ENCODE measurements at regions not wholly inside any gene's neighbourhood (a gene's known extent, or its start where the extent isn't known, plus 50 kb on each side); places are given as distances from the start of the nearest gene placed in this dataset.

DNA sequence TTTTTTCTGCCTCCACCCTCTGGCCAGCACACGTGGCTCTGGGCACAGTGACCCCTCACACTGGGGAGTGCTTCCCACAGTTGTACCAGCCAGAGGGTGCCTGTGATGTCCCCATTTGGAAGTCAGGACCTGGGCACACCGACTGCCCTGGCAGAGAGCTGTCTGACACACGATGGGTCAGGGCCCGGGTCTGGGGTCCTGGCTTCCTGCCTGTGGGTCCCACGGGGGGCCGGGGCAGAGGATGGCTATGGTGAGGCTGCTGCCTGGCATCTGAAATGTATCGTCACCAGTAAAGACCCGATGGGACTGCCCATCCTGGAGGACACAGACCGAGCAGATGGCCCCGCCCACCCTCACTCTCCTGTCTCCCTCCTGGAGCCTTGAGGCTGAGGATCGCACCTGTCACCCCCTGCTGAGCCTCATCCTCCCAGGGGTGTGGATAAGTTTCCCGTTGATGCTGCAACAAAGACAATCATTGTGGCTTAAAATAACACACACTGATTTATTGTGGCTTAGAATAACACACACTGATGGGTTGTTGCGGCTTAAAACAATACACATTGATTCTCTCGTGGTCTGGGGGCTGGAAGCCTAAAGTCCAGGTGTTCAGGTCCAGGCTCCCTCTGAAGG, 88.8 kb upstream of the TTC34 start:
- no peak for DNase-seq

GRCh38 chr1:2891923-2892448, 90.5 kb upstream of the TTC34 start:
- DNase-seq = no peak

DNA sequence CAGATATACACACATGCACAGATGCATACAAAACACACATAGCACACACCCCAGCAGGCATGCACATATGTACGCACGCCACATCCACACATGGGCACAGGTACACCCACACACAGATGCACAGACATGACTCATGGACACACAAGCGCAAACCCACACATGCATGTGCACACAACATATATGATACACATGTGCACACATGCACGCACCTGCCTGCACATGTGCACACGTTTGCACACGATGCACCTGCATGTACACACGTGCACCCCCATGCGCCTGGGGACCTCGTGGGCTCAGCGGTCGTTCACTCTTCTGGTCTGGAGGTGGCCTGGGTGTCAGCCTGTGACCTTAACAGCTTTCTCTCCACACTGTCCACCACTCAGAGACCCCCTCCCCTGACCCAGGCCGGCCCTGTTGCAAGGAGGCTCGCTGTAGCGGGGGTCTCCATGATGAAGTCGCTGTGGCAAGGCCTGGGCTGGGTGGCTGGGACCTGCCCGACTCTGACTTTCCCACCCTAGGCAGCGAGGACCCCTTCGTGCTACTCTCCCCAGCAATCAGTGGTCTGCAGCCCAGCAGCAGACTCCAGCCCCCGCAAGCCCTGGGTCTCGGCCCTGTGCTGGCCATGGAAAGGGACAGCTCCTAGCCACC, 92.1 kb upstream of the TTC34 start:
- no peak for DNase-seq

GRCh38 chr1:2894381-2895041, 93.0 kb upstream of the TTC34 start:
- no peak for DNase-seq

DNA sequence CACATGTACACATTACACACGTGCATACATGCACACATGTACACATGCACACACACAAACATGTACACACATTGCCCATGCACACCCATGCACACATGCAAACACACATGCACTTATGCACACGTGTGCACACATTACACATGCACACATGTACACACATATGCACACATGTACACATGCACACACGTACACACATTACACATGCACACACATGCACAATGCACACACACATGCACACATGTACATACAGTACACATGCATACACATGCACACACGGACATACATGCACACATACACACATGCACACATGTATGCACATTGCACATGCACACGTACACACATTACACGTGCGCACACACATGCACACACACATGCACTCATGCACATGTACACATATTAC, 95.3 kb upstream of the TTC34 start:
- DNase-seq = no peak

GRCh38 chr1:2903226-2903625, 101.7 kb upstream of the TTC34 start:
- DNase-seq = no peak

GRCh38 chr1:2904191-2904590, 102.7 kb upstream of the TTC34 start:
- DNase-seq = no peak

GRCh38 chr1:2905356-2905755, 103.9 kb upstream of the TTC34 start:
- DNase-seq = no peak

DNA sequence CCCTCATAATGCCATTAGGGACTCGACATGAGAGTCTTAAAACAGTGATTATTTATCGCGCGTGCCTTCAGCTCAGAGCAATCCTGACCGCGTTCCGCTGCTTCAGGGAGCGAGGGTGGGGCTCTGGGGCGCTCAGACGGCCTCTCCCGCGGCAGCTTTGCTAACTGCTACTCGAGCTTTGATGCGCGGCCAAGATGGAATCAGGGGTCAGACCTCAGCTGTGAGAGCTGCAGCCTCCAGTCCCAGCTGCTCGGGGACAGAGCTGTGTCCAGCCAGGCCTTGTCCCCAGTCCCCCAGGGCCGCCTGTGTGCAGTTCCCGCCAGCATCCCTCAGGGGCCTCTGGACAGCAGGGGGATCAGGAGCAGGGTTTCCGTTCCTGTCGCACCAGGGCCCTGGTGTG, 104.6 kb upstream of the TTC34 start:
- peak; percentile 72 for DNase-seq

DNA sequence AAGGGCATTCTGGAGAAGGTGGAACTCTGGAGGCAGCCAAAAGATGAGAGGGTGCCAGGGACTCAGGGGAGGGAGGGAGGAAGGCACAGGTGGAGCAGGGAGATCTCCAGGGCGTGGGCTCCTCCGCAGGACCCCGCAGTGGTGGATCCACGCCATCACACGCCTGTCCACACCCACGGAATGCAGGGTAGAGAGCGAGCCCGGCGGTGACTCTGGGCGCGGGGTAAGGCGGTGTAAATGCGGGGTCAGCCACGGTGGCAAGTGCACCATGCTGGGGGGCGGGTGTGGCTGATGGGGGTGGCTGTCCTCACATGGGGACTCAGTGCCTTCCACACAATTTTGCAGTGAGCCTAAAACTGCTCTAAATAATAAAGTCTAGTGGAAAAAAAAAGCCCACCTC, 105.1 kb upstream of the TTC34 start:
- no peak for DNase-seq

DNA sequence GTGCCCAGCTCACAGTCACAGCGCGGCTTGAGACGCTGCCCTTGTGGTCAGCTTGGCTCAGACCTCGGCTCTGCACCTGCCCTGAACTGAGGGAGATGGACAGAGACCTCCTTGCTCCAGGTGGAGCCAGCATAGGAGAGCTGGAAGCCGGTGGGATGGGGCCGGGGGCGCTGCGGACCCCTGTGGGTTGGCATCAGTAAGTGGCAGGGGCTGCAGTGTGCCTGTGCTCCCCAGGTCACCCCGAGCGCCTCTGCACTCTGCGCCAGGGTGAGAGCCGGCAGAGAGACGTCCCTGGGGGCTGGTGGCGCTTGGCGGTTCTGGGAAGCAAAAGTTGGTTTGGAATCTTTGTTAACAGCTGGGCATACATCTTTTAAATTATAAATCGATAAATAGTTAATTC, 105.6 kb upstream of the TTC34 start:
- DNase-seq = no peak

- DNase-seq = no peak
These were observed 106.6 kb upstream of the TTC34 start for GRCh38 chr1:2908081-2908480.

GRCh38 chr1:2908561-2908960, 107.1 kb upstream of the TTC34 start:
- DNase-seq = no peak

- no peak for DNase-seq
These were observed 108.3 kb upstream of the TTC34 start for GRCh38 chr1:2909797-2910196.

- DNase-seq = no peak
These were observed 108.7 kb upstream of the TTC34 start for GRCh38 chr1:2910211-2910610.

DNA sequence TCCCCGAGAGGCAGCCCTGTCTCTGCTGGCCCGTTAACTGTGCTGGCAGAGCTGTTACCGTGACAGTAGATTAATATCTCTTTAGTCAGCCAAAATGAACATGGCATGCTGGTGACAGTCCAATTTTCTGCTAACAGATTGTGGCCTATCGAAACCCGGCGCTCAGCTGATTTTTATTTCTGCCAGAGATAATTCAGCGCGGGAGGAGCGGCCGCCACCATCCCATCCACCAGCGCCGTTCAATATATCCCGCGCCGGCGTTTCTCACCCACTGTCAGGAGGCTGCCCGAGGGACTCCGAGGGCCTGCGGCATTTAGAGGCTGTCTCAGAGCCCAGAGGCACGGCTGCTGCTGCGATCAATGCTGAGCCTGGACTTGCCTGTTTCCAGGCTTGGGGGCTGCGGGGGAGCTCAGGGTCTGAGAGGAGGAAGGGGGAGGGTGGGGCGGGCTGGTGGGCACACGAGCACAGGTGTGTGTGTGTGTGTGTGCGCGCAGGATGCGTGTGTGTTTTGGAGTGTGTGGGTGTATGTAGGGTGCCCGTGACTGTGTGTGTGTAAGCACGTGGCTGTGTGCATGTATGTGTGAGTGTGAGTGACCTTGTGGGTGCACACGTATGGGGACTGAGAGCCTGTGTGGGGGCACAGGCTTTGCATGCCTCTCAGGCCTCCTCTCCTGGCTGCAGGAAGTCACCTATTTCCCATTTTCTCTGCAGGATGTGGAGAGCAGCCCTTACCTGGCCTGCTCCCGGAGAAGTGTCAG, 109.7 kb upstream of the ACTRT2 start:
- DNase-seq = no peak

DNA sequence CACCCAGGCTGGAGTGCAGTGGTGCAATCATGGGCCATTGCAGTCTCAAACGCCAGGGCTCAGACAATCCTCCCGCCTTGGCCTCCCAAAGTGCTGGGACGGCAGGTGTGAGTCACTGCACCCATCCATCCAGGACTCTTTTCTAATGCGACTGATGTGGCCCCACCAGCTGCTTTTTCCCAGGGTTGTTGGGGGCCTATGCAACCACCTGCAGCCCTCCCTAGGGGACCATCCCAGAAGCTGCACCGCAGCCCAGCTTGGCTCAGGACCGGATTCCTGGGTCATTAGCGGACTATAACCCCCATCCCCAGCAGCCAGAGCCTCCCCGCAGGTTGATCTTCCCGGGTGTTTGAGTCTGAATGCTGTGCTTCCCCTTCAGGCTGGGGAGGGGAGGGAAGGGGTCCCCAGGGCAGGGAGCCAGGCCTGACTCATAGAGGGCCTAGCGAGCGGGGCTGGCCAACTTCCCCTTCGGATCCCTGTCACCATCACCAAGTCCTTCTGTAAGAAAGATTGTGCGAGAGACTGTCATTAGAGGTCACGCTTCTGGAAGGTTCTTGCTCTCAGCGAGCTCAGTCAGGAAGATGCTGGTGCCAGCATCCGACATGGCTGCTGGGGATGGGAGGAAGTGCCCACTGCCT, 108.7 kb upstream of the ACTRT2 start:
- no peak for DNase-seq

DNA sequence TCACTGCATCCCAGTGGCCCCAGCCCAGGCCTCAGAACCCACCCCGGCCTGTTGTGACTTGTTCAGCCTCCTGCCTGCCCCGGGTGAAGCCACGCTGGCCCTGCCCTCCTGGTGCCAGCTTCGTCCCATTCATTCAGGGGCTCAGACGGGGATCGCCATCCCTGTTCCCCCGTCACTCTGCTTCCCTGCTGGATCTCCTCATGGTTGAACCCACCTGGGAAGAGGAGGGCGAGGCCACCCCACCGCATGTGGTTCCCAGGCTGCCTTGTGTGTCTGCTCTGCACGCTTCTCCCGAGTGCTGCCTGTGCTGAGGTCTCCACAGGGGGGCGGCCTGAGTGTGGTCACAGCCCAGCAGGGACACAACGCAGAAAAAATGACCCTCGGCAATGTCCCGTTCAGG, 108.2 kb upstream of the ACTRT2 start:
- DNase-seq = no peak

- DNase-seq = no peak
These were observed 106.6 kb upstream of the ACTRT2 start for GRCh38 chr1:2914702-2915101.

DNA sequence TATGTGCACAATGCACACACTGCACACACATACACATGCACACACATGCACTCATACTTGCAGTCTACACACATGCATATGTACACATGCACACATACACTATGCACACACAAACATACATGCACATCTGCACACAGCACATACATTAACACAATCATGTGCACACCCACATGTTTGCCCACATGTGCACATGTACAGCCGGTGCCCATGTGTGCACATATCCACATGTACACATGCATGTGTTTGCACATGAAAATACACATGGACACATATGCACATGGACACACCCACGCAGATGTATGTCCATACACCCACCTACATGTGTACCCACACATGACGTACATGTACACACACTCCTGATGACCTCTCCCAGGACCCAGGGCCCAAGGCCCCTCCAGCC, 105.1 kb upstream of the ACTRT2 start:
- no peak for DNase-seq

DNA sequence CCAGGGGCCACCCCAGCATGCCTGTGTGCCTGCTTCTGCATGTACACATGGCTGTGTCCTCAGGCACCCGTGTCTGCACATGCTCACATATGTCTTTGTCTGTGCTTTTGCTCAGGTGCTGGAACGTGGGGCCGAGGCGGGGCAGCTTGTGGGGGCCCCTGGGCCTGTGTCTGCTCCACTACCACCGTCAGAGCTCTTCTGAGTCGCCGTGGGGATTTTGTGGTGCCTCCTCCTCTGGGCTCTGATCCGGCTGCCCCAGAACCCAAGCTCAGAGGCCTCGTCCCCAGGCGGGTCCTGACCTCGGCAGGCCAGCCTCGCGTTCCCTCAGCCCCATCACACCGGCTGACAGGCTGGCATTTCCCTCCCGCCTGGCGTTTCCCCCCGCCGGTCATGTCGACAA, 104.6 kb upstream of the ACTRT2 start:
- DNase-seq = no peak

GRCh38 chr1:2917284-2917683, 104.0 kb upstream of the ACTRT2 start:
- no peak for DNase-seq

DNA sequence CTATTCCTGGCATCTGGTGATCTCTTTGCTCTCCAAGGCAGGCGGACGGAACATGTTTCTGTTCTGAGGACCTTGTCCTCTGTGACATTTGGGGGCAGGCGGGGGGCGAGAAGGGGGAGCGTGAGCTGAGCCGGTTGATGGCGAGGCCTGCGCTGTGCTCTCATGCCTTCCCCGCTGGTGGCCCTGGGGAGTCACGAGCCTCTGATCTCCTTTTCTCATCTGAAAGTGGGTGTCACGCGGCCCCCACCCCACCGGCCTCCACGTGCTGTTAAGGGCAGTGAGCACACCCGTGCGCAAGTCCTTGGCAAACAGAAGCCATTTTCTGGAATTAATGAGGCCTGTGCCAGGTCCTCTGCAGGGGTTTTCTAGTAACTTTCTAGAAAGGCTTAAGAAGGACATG, 102.8 kb upstream of the ACTRT2 start:
- DNase-seq = no peak

Measured in DMS79 treated with DMSO at 0.1 percent for 48 hours (cell line).